RWPE2 (cell line): ENCODE measurements at regions not wholly inside any gene's neighbourhood (a gene's known extent, or its start where the extent isn't known, plus 50 kb on each side); places are given as distances from the start of the nearest gene placed in this dataset.

Experiments used
- ATAC-seq: fragments of 200-7000 bp; cut with Tn5 transposase; 3 replicates; pipeline ENCODE4 v1.9.1; 2021; ENCODE audit warnings: low read depth
- DNase-seq: peaks from one replicate; pipeline ENCODE4 v3.0.0-alpha.2; 2020; ENCODE audit warnings: low spot score
- H3K27ac ChIP-seq: fragments of 450-650 bp; 2 replicates; pipeline ENCODE4 v1.5.1; 2017; ENCODE audit warnings: mild to moderate bottlenecking; ENCODE audit not compliant: poor library complexity, severe bottlenecking
- H3K27me3 ChIP-seq: fragments of 250-450 bp; sonication (Bioruptor Pico); 2 replicates; pipeline ENCODE4 v1.5.1; 2021; ENCODE audit warnings: mild to moderate bottlenecking, moderate library complexity; ENCODE audit not compliant: insufficient read depth, poor library complexity, severe bottlenecking
- H3K36me3 ChIP-seq: fragments of 250-450 bp; sonication (Bioruptor Pico); 2 replicates; pipeline ENCODE4 v1.5.1; 2020; ENCODE audit warnings: low read depth, mild to moderate bottlenecking, moderate library complexity
- H3K4me1 ChIP-seq: fragments of 250-450 bp; sonication (Bioruptor Pico); 2 replicates; pipeline ENCODE4 v1.5.1; 2021; ENCODE audit warnings: mild to moderate bottlenecking, moderate library complexity; ENCODE audit not compliant: insufficient read depth, poor library complexity, severe bottlenecking
- H3K4me3 ChIP-seq: fragments of 250-450 bp; sonication (Bioruptor Pico); 2 replicates; pipeline ENCODE4 v1.5.1; 2021; ENCODE audit warnings: mild to moderate bottlenecking, moderate library complexity; ENCODE audit not compliant: severe bottlenecking
- H3K9me3 ChIP-seq: fragments of 250-450 bp; sonication (Bioruptor Pico); 2 replicates; pipeline ENCODE4 v1.5.1; 2021; ENCODE audit warnings: mild to moderate bottlenecking, moderate library complexity; ENCODE audit not compliant: severe bottlenecking
- TF ChIP-seq, protein P1 (sequence below): fragments of 450-650 bp; IDR thresholded peaks from one replicate; pipeline ENCODE4 v1.5.1; 2017; ENCODE audit warnings: mild to moderate bottlenecking, moderate library complexity; ENCODE audit not compliant: poor library complexity, severe bottlenecking

- Histone ChIP-seq H3K27me3 (peaks cover 47% of the 10 kb centered on the region), H3K4me3 (no peak overlapping the region), H3K9me3 (no peaks in the 10 kb centered on the region), H3K4me1 (no peaks in the 10 kb centered on the region), H3K27ac (no peak overlapping the region), H3K36me3 (no peaks in the 10 kb centered on the region)
- no peak for ATAC-seq
- no peak for DNase-seq
- TF ChIP-seq, protein P1, sequence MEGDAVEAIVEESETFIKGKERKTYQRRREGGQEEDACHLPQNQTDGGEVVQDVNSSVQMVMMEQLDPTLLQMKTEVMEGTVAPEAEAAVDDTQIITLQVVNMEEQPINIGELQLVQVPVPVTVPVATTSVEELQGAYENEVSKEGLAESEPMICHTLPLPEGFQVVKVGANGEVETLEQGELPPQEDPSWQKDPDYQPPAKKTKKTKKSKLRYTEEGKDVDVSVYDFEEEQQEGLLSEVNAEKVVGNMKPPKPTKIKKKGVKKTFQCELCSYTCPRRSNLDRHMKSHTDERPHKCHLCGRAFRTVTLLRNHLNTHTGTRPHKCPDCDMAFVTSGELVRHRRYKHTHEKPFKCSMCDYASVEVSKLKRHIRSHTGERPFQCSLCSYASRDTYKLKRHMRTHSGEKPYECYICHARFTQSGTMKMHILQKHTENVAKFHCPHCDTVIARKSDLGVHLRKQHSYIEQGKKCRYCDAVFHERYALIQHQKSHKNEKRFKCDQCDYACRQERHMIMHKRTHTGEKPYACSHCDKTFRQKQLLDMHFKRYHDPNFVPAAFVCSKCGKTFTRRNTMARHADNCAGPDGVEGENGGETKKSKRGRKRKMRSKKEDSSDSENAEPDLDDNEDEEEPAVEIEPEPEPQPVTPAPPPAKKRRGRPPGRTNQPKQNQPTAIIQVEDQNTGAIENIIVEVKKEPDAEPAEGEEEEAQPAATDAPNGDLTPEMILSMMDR: no peak
Measured at GRCh38 chr14:29056041-29056566, 289.5 kb downstream of the FOXG1 start.

GRCh38 chr14:29061702-29062101 lies 295.1 kb downstream of the FOXG1 start:
- DNase-seq: no peak
- TF ChIP-seq, protein P1: no peak
- H3K4me3 ChIP-seq: no peak overlapping the region
- no peak for ATAC-seq
- no peaks in the 10 kb centered on the region for H3K4me1 ChIP-seq
- no peaks in the 10 kb centered on the region for H3K9me3 ChIP-seq
- peaks cover 33% of the 10 kb centered on the region for H3K27me3 ChIP-seq
- no peak overlapping the region for H3K27ac ChIP-seq
- no peaks in the 10 kb centered on the region for H3K36me3 ChIP-seq

- Histone ChIP-seq H3K27me3 (peaks cover 27% of the 10 kb centered on the region), H3K9me3 (no peaks in the 10 kb centered on the region), H3K27ac (no peak overlapping the region), H3K4me1 (no peaks in the 10 kb centered on the region), H3K36me3 (no peaks in the 10 kb centered on the region), H3K4me3 (no peak overlapping the region)
- TF ChIP-seq, protein P1: no peak
- ATAC-seq (no peak), DNase-seq (no peak)
Measured at GRCh38 chr14:29062466-29062865, 295.9 kb downstream of the FOXG1 start.

- no peaks in the 10 kb centered on the region for H3K36me3 ChIP-seq
- ATAC-seq (no peak), DNase-seq (no peak)
- no peaks in the 10 kb centered on the region for H3K9me3 ChIP-seq
- TF ChIP-seq, protein P1: no peak
- H3K27ac ChIP-seq: no peak overlapping the region
- peaks cover 22% of the 10 kb centered on the region for H3K27me3 ChIP-seq
- H3K4me1 ChIP-seq: no peaks in the 10 kb centered on the region
- no peak overlapping the region for H3K4me3 ChIP-seq
Measured at GRCh38 chr14:29062976-29063375, 296.4 kb downstream of the FOXG1 start.

- no peak for ATAC-seq
- peaks cover 9% of the 10 kb centered on the region for H3K27me3 ChIP-seq
- DNase-seq: no peak
- TF ChIP-seq, protein P1: no peak
- H3K27ac ChIP-seq: no peak overlapping the region
- no peaks in the 10 kb centered on the region for H3K4me1 ChIP-seq
- no peaks in the 10 kb centered on the region for H3K36me3 ChIP-seq
- H3K9me3 ChIP-seq: no peaks in the 10 kb centered on the region
- no peak overlapping the region for H3K4me3 ChIP-seq
Measured at GRCh38 chr14:29064305-29064900, 297.8 kb downstream of the FOXG1 start.
